ENCODE measurements at regions not wholly inside any gene's neighbourhood (a gene's known extent, or its start where the extent isn't known, plus 50 kb on each side); places are given as distances from the start of the nearest gene placed in this dataset.

DNA sequence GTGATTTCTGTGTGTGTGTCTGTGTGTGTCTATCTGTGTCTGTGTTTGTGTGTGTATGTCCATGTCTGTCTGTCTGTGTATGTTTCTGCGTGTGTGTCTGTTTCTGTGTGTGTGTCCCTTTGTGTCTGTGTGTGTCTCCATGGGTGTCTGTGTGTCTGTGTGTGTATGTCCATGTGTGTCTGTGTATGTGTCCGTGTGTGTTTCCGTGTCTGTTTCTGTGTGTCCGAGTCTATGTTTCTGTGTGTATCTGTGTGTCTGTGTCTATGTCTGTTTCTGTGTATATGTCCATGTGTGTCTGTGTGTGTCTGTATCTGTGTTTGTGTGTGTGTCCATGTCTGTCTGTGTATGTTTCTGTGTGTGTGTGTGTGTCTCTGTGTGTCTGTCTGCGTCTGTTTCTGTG is 276.3 kb upstream of the SOX1 start:
- TF ChIP-seq, protein P1, sequence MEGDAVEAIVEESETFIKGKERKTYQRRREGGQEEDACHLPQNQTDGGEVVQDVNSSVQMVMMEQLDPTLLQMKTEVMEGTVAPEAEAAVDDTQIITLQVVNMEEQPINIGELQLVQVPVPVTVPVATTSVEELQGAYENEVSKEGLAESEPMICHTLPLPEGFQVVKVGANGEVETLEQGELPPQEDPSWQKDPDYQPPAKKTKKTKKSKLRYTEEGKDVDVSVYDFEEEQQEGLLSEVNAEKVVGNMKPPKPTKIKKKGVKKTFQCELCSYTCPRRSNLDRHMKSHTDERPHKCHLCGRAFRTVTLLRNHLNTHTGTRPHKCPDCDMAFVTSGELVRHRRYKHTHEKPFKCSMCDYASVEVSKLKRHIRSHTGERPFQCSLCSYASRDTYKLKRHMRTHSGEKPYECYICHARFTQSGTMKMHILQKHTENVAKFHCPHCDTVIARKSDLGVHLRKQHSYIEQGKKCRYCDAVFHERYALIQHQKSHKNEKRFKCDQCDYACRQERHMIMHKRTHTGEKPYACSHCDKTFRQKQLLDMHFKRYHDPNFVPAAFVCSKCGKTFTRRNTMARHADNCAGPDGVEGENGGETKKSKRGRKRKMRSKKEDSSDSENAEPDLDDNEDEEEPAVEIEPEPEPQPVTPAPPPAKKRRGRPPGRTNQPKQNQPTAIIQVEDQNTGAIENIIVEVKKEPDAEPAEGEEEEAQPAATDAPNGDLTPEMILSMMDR (IDR thresholded peaks at IDR 0.05) = no peak
- no peak for TF ChIP-seq POLR2A (IDR thresholded peaks at IDR 0.05)

Data from right lobe of liver (tissue), 4 donors.